ENCODE measurements at regions not wholly inside any gene's neighbourhood (a gene's known extent, or its start where the extent isn't known, plus 50 kb on each side); places are given as distances from the start of the nearest gene placed in this dataset.

DNA sequence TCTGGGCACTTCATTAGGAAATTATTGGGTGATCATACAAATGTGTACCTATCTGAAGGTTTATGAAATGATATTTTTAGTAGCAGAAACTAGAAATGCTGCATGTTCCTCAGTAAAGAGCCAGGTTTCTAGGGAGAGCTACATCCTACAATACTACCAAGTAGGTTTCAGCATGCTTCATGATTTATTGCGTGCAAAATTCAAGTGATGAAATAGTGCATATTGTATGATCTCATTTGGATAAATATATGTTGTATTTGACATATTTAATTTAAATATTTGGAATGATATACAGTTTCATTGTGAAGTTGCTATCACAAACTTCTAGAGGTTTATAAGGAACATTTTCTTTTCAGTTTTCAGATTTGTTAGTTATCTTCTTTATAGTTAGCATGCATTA lies 90.5 kb upstream of the GDF10 start:
- H3K27me3 ChIP-seq: no peaks in the 10 kb centered on the region
- DNase-seq: no peak
- in situ Hi-C loops (cut with MboI; ENCODE audit: low pct_ligation_motif_present in 1 of 4, low pct_unique_long_range_greater_than_20kb in 1 of 4, low sequenced_read_pairs in 3 of 4): no loop called here
- H3K36me3 ChIP-seq: no peaks in the 10 kb centered on the region
- H3K4me1 ChIP-seq: no peaks in the 10 kb centered on the region
- H3K27ac ChIP-seq: no peak overlapping the region
- WGBS, 2 donors (ENCODE audit: low coverage in 1 of 2): 73 to 77% methylated on average over 1 of the region's 1 CpG
- intact Hi-C loops (cut with DNase I; ENCODE audit: low total_unique reads): no loop called here
- peaks cover 0 to 4% of the 10 kb centered on the region in 2 donors for H3K9me3 ChIP-seq
- no peak overlapping the region for H3K4me3 ChIP-seq
- no peak for TF ChIP-seq POLR2AphosphoS5 (IDR thresholded peaks at IDR 0.05)

GRCh38 chr10:47214520-47214919 lies 85.5 kb upstream of the GDF10 start:
- H3K4me3 ChIP-seq: no peak overlapping the region
- no peaks in the 10 kb centered on the region for H3K27me3 ChIP-seq
- intact Hi-C loops (cut with DNase I; ENCODE audit: low total_unique reads): no loop called here
- H3K9me3 ChIP-seq: peaks cover 0 to 4% of the 10 kb centered on the region in 2 donors
- H3K27ac ChIP-seq: no peak overlapping the region
- TF ChIP-seq CTCF (IDR thresholded peaks at IDR 0.05) (no peak), EP300 (IDR thresholded peaks at IDR 0.05; ENCODE audit: low read depth) (no peak), POLR2A (IDR thresholded peaks at IDR 0.05) (no peak)
- H3K4me1 ChIP-seq: no peaks in the 10 kb centered on the region
- DNase-seq: no peak
- in situ Hi-C loops (cut with MboI; ENCODE audit: low pct_ligation_motif_present in 1 of 4, low pct_unique_long_range_greater_than_20kb in 1 of 4, low sequenced_read_pairs in 3 of 4): no loop called here
- no peaks in the 10 kb centered on the region for H3K36me3 ChIP-seq

DNA sequence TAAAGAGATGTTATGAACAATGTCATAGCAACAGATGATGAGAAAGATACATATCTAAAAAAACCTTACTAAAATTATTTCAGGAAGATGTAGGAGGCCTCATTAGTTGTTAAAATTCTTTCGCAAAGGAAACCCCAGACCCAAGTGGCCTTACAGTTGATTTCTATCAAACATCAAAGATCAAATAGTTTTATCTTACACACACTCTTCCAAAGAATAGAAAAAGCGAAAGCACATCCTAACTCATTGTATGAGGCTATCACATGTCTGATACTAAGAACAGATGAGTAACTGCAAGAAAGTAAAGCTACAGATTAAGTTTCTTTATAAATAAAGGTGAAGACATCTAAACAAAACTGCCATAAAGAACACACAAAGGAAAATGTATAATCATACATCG lies 82.9 kb upstream of the GDF10 start:
- TF ChIP-seq POLR2AphosphoS5 (IDR thresholded peaks at IDR 0.05): no peak
- no peak for TF ChIP-seq POLR2A (IDR thresholded peaks at IDR 0.05)
- no peak for TF ChIP-seq EP300 (IDR thresholded peaks at IDR 0.05; ENCODE audit: low read depth)
- no peak for TF ChIP-seq CTCF (IDR thresholded peaks at IDR 0.05)
- Histone ChIP-seq H3K27me3 (no peaks in the 10 kb centered on the region), H3K4me3 (no peak overlapping the region), H3K9me3 (peaks cover 0 to 4% of the 10 kb centered on the region in 2 donors), H3K36me3 (no peaks in the 10 kb centered on the region), H3K27ac (no peak overlapping the region), H3K4me1 (no peaks in the 10 kb centered on the region)
- intact Hi-C loops (cut with DNase I; ENCODE audit: low total_unique reads): no loop called here
- no peak for DNase-seq
- in situ Hi-C loops (cut with MboI; ENCODE audit: low pct_ligation_motif_present in 1 of 4, low pct_unique_long_range_greater_than_20kb in 1 of 4, low sequenced_read_pairs in 3 of 4): no loop called here
- 46 to 54% methylated on average over 3 of the region's 3 CpGs for WGBS, 2 donors (ENCODE audit: low coverage in 1 of 2)

- WGBS, 2 donors (ENCODE audit: low coverage in 1 of 2): 47% methylated on average over 5 of the region's 5 CpGs; no CpG with 5 or more reads in 1 of the 2 donors
- TF ChIP-seq POLR2A (IDR thresholded peaks at IDR 0.05) (no peak), EP300 (IDR thresholded peaks at IDR 0.05; ENCODE audit: low read depth) (no peak), CTCF (IDR thresholded peaks at IDR 0.05) (no peak), POLR2AphosphoS5 (IDR thresholded peaks at IDR 0.05) (no peak)
- in situ Hi-C loops (cut with MboI; ENCODE audit: low pct_ligation_motif_present in 1 of 4, low pct_unique_long_range_greater_than_20kb in 1 of 4, low sequenced_read_pairs in 3 of 4): no loop called here
Measured at GRCh38 chr10:47218803-47219202, 81.2 kb upstream of the GDF10 start.

GRCh38 chr10:47222461-47222860 lies 77.5 kb upstream of the GDF10 start:
- no peak overlapping the region for H3K27ac ChIP-seq
- H3K9me3 ChIP-seq: no peaks in the 10 kb centered on the region
- intact Hi-C loops (cut with DNase I; ENCODE audit: low total_unique reads) (no loop called here), in situ Hi-C loops (cut with MboI; ENCODE audit: low pct_ligation_motif_present in 1 of 4, low pct_unique_long_range_greater_than_20kb in 1 of 4, low sequenced_read_pairs in 3 of 4) (no loop called here)
- H3K4me3 ChIP-seq: no peak overlapping the region
- TF ChIP-seq CTCF (IDR thresholded peaks at IDR 0.05): no peak
- H3K4me1 ChIP-seq: no peaks in the 10 kb centered on the region
- H3K27me3 ChIP-seq: no peaks in the 10 kb centered on the region
- no peaks in the 10 kb centered on the region for H3K36me3 ChIP-seq
- WGBS, 2 donors (ENCODE audit: low coverage in 1 of 2): 55 to 80% methylated on average over 3 to 4 of the region's 4 CpGs
- no peak for DNase-seq

More at GRCh38 chr10:47218803-47219202, 81.2 kb upstream of the GDF10 start:
- H3K27me3 ChIP-seq: no peaks in the 10 kb centered on the region
- H3K4me1 ChIP-seq: no peaks in the 10 kb centered on the region
- no peak overlapping the region for H3K27ac ChIP-seq
- intact Hi-C loops (cut with DNase I; ENCODE audit: low total_unique reads): no loop called here
- no peaks in the 10 kb centered on the region for H3K36me3 ChIP-seq
- no peaks in the 10 kb centered on the region for H3K9me3 ChIP-seq
- no peak overlapping the region for H3K4me3 ChIP-seq
- DNase-seq: no peak
